OCI-LY3 (cell line): ENCODE measurements at regions not wholly inside any gene's neighbourhood (a gene's known extent, or its start where the extent isn't known, plus 50 kb on each side); places are given as distances from the start of the nearest gene placed in this dataset.

Experiments used
- EZH2phosphoT487 ChIP-seq: fragments of 200-600 bp; shearing (Covaris generic); IDR thresholded peaks from 2 replicates; pipeline ENCODE4 v1.6.1; 2018; ENCODE audit warnings: antibody characterized with exemption, mixed run types, low read depth
- TF ChIP-seq, protein P1 (sequence below): fragments of 200-600, 300-600 bp; sonication (generic); IDR thresholded peaks from 2 replicates; pipeline ENCODE4 v1.5.1; 2014; ENCODE audit warnings: antibody characterized with exemption, low read length, low read depth

DNA sequence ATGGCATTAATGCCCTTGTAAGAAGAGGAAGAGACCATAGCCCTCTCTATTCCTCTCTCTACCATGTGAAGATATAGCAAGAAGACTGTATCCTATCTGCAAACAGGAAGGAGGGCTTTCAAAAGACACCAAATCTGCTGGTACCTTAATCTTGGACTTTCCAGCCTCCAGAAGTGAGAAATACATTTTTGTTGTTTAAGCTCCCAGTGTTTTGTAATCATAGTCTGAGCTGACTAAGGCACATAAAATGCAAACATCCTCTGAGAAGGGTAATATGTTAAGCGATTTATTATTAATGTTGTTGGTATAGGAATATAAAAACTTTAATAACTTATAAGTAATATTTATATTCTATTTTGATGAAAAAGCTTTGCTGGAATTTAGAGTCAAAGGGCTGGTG, 559.8 kb downstream of the SUCLG1 start:
- TF ChIP-seq, protein P1, sequence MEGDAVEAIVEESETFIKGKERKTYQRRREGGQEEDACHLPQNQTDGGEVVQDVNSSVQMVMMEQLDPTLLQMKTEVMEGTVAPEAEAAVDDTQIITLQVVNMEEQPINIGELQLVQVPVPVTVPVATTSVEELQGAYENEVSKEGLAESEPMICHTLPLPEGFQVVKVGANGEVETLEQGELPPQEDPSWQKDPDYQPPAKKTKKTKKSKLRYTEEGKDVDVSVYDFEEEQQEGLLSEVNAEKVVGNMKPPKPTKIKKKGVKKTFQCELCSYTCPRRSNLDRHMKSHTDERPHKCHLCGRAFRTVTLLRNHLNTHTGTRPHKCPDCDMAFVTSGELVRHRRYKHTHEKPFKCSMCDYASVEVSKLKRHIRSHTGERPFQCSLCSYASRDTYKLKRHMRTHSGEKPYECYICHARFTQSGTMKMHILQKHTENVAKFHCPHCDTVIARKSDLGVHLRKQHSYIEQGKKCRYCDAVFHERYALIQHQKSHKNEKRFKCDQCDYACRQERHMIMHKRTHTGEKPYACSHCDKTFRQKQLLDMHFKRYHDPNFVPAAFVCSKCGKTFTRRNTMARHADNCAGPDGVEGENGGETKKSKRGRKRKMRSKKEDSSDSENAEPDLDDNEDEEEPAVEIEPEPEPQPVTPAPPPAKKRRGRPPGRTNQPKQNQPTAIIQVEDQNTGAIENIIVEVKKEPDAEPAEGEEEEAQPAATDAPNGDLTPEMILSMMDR, result no peak
- no peak for TF ChIP-seq EZH2phosphoT487
